NCI-H748 (cell line): ENCODE measurements at regions not wholly inside any gene's neighbourhood (a gene's known extent, or its start where the extent isn't known, plus 50 kb on each side); places are given as distances from the start of the nearest gene placed in this dataset.

Experiments
- DNase-seq: peaks from one replicate; lab custom pipeline; 2025; ENCODE audit not compliant: unreplicated experiment; lab: John Stamatoyannopoulos, UW

GRCh38 chr4:30656828-30657227 lies 63.3 kb upstream of the PCDH7 start:
- DNase-seq = no peak

- DNase-seq = no peak
Measured at GRCh38 chr4:30667919-30668318, 52.2 kb upstream of the PCDH7 start.

DNA sequence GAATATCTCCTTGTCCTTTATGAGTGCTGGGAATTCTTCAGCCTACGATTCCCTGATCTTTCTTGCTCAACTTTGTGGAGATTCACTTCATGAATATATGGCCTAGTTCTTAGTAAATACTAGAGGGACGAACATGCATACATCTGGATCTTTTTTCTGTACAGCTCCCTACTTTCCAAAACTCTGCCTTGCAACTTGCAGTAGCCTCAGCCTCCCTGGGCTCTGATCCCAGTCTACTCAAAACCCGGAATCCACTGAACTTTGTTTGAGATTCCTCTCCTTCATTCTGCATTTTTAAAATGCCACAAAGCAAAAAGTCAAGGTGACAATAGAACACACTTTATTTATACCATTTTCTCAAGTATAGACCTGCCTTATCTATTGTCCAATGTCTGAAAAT lies 50.0 kb upstream of the PCDH7 start:
- no peak for DNase-seq
